Vagina (tissue), 2 donors: ENCODE measurements at regions not wholly inside any gene's neighbourhood (a gene's known extent, or its start where the extent isn't known, plus 50 kb on each side); places are given as distances from the start of the nearest gene placed in this dataset.

ENCODE experiments used
- DNase-seq, 2 donors: peaks; one replicate each; pipeline ENCODE4 v3.0.0-alpha.2; 2017; ENCODE audit errors: extremely low spot score in 2 of 2
- H3K27ac ChIP-seq: fragments of 200-600 bp; sonication (generic); one replicate; pipeline ENCODE4 v1.5.1; 2019
- H3K27me3 ChIP-seq: fragments of 200-600 bp; sonication (generic); one replicate; pipeline ENCODE4 v1.5.1; 2019
- H3K36me3 ChIP-seq, 2 donors: fragments of 200-600 bp; sonication (generic); one replicate each; pipeline ENCODE4 v1.5.1; 2017 to 2019
- H3K4me1 ChIP-seq: fragments of 200-600 bp; sonication (generic); one replicate; pipeline ENCODE4 v1.5.1; 2019
- H3K4me3 ChIP-seq, 2 donors: fragments of 200-600 bp; sonication (generic); 1 replicate in 1 of 2; 2 replicates in 1 of 2; pipeline ENCODE4 v1.5.1; 2016 to 2019
- H3K9me3 ChIP-seq: fragments of 200-600 bp; sonication (generic); one replicate; pipeline ENCODE4 v1.5.1; 2019
- CTCF ChIP-seq, 3 experiments: fragments of 450-650 bp in 2 of 3; fragments of 200-600 bp in 1 of 3; sonication (generic) in 1 of 3; IDR thresholded peaks; one replicate each; pipeline ENCODE4 v1.5.1; 2017 to 2019; ENCODE audit warnings: antibody characterized with exemption in 3 of 3, mild to moderate bottlenecking in 2 of 3, moderate library complexity in 2 of 3
- POLR2A ChIP-seq, 2 donors: fragments of 450-650 bp; IDR thresholded peaks; one replicate each; pipeline ENCODE4 v1.6.1; 2017; ENCODE audit warnings: antibody characterized with exemption in 2 of 2, mild to moderate bottlenecking in 2 of 2, moderate library complexity in 2 of 2
- POLR2AphosphoS5 ChIP-seq, 2 donors: sonication (generic); formaldehyde crosslinking; IDR thresholded peaks; one replicate each; pipeline ENCODE4 v1.9.0; 2017; ENCODE audit warnings: antibody characterized with exemption in 2 of 2, mild to moderate bottlenecking in 2 of 2, low read depth in 1 of 2; ENCODE audit not compliant: insufficient read depth in 1 of 2
- intact Hi-C: fragments of 100-400 bp; cut with DNase I; formaldehyde crosslinking; loops from one replicate; pipeline ENCODE4 v1.15.1; 2023

- H3K9me3 ChIP-seq: no peaks in the 10 kb centered on the region
- TF ChIP-seq POLR2A (IDR thresholded peaks at IDR 0.05) (no peak), CTCF (IDR thresholded peaks at IDR 0.05) (no peak), POLR2AphosphoS5 (IDR thresholded peaks at IDR 0.05; ENCODE audit: insufficient read depth in 1 of 2, low read depth in 1 of 2) (no peak)
- no peaks in the 10 kb centered on the region for H3K36me3 ChIP-seq
- intact Hi-C loops: no loop called here
- no peak overlapping the region for H3K27ac ChIP-seq
- H3K4me1 ChIP-seq: no peaks in the 10 kb centered on the region
- no peaks in the 10 kb centered on the region for H3K27me3 ChIP-seq
- no peak overlapping the region for H3K4me3 ChIP-seq
- DNase-seq: no peak
These were observed 106.9 kb downstream of the KLF12 start for GRCh38 chr13:74027161-74027779.

GRCh38 chr13:74026753-74027152, 107.5 kb downstream of the KLF12 start:
- Histone ChIP-seq H3K9me3 (no peaks in the 10 kb centered on the region), H3K4me1 (no peaks in the 10 kb centered on the region), H3K27ac (no peak overlapping the region), H3K4me3 (no peak overlapping the region), H3K27me3 (no peaks in the 10 kb centered on the region), H3K36me3 (no peaks in the 10 kb centered on the region)
- TF ChIP-seq POLR2AphosphoS5 (IDR thresholded peaks at IDR 0.05; ENCODE audit: insufficient read depth in 1 of 2, low read depth in 1 of 2): no peak
- no peak for TF ChIP-seq CTCF (IDR thresholded peaks at IDR 0.05)
- DNase-seq: no peak
- intact Hi-C loops: no loop called here

- no peaks in the 10 kb centered on the region for H3K36me3 ChIP-seq
- H3K4me3 ChIP-seq: no peak overlapping the region
- intact Hi-C loops: no loop called here
- no peak overlapping the region for H3K27ac ChIP-seq
- H3K4me1 ChIP-seq: no peaks in the 10 kb centered on the region
- no peak for TF ChIP-seq POLR2A (IDR thresholded peaks at IDR 0.05)
- TF ChIP-seq CTCF (IDR thresholded peaks at IDR 0.05): no peak
- no peak for TF ChIP-seq POLR2AphosphoS5 (IDR thresholded peaks at IDR 0.05; ENCODE audit: insufficient read depth in 1 of 2, low read depth in 1 of 2)
- H3K9me3 ChIP-seq: no peaks in the 10 kb centered on the region
- H3K27me3 ChIP-seq: no peaks in the 10 kb centered on the region
- no peak for DNase-seq
These were observed 108.8 kb downstream of the KLF12 start for GRCh38 chr13:74025369-74025768.

- Histone ChIP-seq H3K4me1 (no peaks in the 10 kb centered on the region), H3K4me3 (no peak overlapping the region), H3K27ac (no peak overlapping the region), H3K27me3 (no peaks in the 10 kb centered on the region), H3K36me3 (no peaks in the 10 kb centered on the region), H3K9me3 (no peaks in the 10 kb centered on the region)
- DNase-seq: no peak
- TF ChIP-seq POLR2AphosphoS5 (IDR thresholded peaks at IDR 0.05; ENCODE audit: insufficient read depth in 1 of 2, low read depth in 1 of 2) (no peak), CTCF (IDR thresholded peaks at IDR 0.05) (no peak), POLR2A (IDR thresholded peaks at IDR 0.05) (no peak)
- intact Hi-C loops: no loop called here
These were observed 109.3 kb downstream of the KLF12 start for GRCh38 chr13:74024856-74025255.

GRCh38 chr13:74024314-74024713, 109.9 kb downstream of the KLF12 start:
- no peak for DNase-seq
- intact Hi-C loops: no loop called here
- no peaks in the 10 kb centered on the region for H3K36me3 ChIP-seq
- H3K4me1 ChIP-seq: no peaks in the 10 kb centered on the region
- no peak overlapping the region for H3K27ac ChIP-seq
- H3K4me3 ChIP-seq: no peak overlapping the region
- no peaks in the 10 kb centered on the region for H3K27me3 ChIP-seq
- TF ChIP-seq CTCF (IDR thresholded peaks at IDR 0.05) (no peak), POLR2A (IDR thresholded peaks at IDR 0.05) (no peak), POLR2AphosphoS5 (IDR thresholded peaks at IDR 0.05; ENCODE audit: insufficient read depth in 1 of 2, low read depth in 1 of 2) (no peak)
- H3K9me3 ChIP-seq: no peaks in the 10 kb centered on the region
